ENCODE measurements at regions not wholly inside any gene's neighbourhood (a gene's known extent, or its start where the extent isn't known, plus 50 kb on each side); places are given as distances from the start of the nearest gene placed in this dataset.

DNA sequence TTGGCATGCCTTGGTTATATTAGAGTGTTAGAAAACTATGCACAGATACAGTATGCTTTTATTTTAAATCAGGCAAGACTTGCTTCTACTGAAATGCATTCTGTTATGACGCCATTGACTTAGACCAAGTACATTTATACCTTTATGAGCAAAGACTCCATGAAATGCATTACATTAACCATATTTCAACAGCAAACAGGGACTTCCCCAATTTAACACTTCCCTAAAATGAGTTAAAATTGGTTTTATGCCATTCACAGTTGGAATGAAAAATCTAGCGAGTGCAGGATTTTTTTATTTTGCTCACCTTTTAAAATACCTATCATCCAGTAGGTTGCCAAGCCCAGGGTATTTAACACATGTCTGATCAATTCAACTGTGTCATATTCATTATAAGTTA, 272.1 kb upstream of the IZUMO3 start:
- TF ChIP-seq, protein P1, sequence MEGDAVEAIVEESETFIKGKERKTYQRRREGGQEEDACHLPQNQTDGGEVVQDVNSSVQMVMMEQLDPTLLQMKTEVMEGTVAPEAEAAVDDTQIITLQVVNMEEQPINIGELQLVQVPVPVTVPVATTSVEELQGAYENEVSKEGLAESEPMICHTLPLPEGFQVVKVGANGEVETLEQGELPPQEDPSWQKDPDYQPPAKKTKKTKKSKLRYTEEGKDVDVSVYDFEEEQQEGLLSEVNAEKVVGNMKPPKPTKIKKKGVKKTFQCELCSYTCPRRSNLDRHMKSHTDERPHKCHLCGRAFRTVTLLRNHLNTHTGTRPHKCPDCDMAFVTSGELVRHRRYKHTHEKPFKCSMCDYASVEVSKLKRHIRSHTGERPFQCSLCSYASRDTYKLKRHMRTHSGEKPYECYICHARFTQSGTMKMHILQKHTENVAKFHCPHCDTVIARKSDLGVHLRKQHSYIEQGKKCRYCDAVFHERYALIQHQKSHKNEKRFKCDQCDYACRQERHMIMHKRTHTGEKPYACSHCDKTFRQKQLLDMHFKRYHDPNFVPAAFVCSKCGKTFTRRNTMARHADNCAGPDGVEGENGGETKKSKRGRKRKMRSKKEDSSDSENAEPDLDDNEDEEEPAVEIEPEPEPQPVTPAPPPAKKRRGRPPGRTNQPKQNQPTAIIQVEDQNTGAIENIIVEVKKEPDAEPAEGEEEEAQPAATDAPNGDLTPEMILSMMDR (IDR thresholded peaks at IDR 0.05) = no peak
- TF ChIP-seq POLR2AphosphoS5 (IDR thresholded peaks at IDR 0.05; ENCODE audit: low read depth, low read length) (no peak), SIN3A (IDR thresholded peaks at IDR 0.05; ENCODE audit: borderline replicate concordance, insufficient read depth, low read depth, low read length) (no peak)
- TF ChIP-seq, protein P2, sequence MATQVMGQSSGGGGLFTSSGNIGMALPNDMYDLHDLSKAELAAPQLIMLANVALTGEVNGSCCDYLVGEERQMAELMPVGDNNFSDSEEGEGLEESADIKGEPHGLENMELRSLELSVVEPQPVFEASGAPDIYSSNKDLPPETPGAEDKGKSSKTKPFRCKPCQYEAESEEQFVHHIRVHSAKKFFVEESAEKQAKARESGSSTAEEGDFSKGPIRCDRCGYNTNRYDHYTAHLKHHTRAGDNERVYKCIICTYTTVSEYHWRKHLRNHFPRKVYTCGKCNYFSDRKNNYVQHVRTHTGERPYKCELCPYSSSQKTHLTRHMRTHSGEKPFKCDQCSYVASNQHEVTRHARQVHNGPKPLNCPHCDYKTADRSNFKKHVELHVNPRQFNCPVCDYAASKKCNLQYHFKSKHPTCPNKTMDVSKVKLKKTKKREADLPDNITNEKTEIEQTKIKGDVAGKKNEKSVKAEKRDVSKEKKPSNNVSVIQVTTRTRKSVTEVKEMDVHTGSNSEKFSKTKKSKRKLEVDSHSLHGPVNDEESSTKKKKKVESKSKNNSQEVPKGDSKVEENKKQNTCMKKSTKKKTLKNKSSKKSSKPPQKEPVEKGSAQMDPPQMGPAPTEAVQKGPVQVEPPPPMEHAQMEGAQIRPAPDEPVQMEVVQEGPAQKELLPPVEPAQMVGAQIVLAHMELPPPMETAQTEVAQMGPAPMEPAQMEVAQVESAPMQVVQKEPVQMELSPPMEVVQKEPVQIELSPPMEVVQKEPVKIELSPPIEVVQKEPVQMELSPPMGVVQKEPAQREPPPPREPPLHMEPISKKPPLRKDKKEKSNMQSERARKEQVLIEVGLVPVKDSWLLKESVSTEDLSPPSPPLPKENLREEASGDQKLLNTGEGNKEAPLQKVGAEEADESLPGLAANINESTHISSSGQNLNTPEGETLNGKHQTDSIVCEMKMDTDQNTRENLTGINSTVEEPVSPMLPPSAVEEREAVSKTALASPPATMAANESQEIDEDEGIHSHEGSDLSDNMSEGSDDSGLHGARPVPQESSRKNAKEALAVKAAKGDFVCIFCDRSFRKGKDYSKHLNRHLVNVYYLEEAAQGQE (IDR thresholded peaks at IDR 0.05; ENCODE audit: insufficient read depth in 1 of 2, low read depth in 2 of 2, low read length in 1 of 2) = no peak
